IPS-20b (cell line): ENCODE measurements at regions not wholly inside any gene's neighbourhood (a gene's known extent, or its start where the extent isn't known, plus 50 kb on each side); places are given as distances from the start of the nearest gene placed in this dataset.

Source experiments
- H3K27ac ChIP-seq: one replicate; pipeline ENCODE4 v1.5.1; 2013; ENCODE audit warnings: low read length
- H3K27me3 ChIP-seq: 2 replicates; pipeline ENCODE4 v1.6.1; 2013; ENCODE audit warnings: mild to moderate bottlenecking, low read length, inconsistent platforms; ENCODE audit not compliant: insufficient read depth
- H3K36me3 ChIP-seq: 2 replicates; pipeline ENCODE4 v1.6.1; 2013; ENCODE audit warnings: low read depth, mild to moderate bottlenecking, inconsistent platforms, low read length, moderate library complexity; ENCODE audit not compliant: insufficient read depth
- H3K4me1 ChIP-seq: 2 replicates; pipeline ENCODE4 v1.6.1; 2013; ENCODE audit warnings: mild to moderate bottlenecking, control low read depth, inconsistent platforms, low read length, moderate library complexity; ENCODE audit not compliant: insufficient read depth
- H3K4me3 ChIP-seq: 2 replicates; pipeline ENCODE4 v1.5.1; 2013; ENCODE audit warnings: mild to moderate bottlenecking, low read length, inconsistent platforms
- H3K9ac ChIP-seq: 2 replicates; pipeline ENCODE4 v1.6.1; 2013; ENCODE audit warnings: low read depth, mild to moderate bottlenecking, inconsistent platforms, low read length, moderate library complexity
- H3K9me3 ChIP-seq: 2 replicates; pipeline ENCODE4 v1.6.1; 2013; ENCODE audit warnings: mild to moderate bottlenecking, low read depth, low read length, inconsistent platforms; ENCODE audit not compliant: insufficient read depth

DNA sequence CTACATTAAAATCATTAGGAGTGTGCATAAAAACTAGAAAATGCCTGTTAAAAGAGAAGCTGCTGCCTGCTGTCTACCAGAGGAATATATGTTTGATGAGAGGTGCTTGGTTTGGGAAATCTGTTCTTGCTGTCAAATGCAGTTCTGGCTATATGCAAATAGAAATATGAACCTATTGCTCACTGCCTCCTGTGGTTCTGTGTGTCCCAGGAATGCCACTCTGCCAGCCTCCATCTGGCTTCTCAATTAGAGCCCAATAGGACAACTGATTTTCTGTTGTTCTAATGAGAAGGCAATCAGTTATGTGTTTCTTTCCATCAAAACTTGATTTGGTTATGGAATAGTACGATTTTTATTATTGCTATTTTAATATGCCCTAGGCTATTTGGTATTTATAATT is 759.7 kb downstream of the HDGFL1 start:
- H3K9ac ChIP-seq = no peak overlapping the region
- H3K27me3 ChIP-seq = no peaks in the 10 kb centered on the region
- H3K36me3 ChIP-seq = no peaks in the 10 kb centered on the region
- H3K27ac ChIP-seq = no peak overlapping the region
- H3K4me3 ChIP-seq = no peak overlapping the region
- no peaks in the 10 kb centered on the region for H3K4me1 ChIP-seq
- H3K9me3 ChIP-seq = no peaks in the 10 kb centered on the region

DNA sequence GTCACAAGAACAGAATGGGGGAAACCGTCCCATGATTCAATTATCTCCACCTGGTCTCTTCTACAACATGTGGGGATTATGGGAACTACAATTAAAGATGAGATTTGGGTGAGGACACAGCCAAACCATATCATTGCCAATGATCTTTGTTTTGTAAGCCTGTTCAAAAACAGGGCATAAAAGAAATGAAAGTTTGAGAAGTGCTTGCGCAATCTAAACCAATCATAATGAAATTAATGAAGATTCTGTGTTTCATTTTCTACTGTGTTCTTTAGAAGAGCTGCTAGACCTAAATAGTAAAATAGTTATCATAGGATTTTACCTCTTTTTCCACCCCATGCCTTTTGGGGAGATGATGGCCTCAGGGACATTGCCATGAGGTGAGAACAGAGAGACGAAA is 761.3 kb downstream of the HDGFL1 start:
- Histone ChIP-seq H3K9ac (no peak overlapping the region), H3K27me3 (no peaks in the 10 kb centered on the region), H3K4me3 (no peak overlapping the region), H3K36me3 (no peaks in the 10 kb centered on the region), H3K9me3 (no peaks in the 10 kb centered on the region), H3K4me1 (no peaks in the 10 kb centered on the region), H3K27ac (no peak overlapping the region)

DNA sequence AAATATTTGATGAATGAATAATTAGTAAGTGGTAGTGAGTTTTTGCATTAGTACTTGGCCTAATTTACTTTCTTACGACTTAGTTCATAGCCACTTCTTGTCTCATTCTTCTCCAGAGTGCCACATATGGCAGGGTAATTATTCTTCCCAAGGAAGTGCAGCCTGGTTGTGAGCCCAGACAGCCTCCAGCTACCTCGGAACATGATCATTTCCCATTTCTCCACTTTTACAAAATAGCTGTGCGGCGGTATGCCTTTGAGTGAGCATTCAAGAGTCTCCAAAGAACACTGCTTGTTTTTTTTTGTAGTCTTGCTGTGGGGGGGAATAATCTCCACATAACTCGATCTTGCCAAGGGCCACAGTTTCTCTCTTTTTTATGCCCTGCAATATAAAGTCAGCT is 765.0 kb downstream of the HDGFL1 start:
- H3K27me3 ChIP-seq = no peaks in the 10 kb centered on the region
- no peak overlapping the region for H3K4me3 ChIP-seq
- H3K9ac ChIP-seq = no peak overlapping the region
- no peaks in the 10 kb centered on the region for H3K9me3 ChIP-seq
- no peaks in the 10 kb centered on the region for H3K4me1 ChIP-seq
- no peaks in the 10 kb centered on the region for H3K36me3 ChIP-seq
- no peak overlapping the region for H3K27ac ChIP-seq

DNA sequence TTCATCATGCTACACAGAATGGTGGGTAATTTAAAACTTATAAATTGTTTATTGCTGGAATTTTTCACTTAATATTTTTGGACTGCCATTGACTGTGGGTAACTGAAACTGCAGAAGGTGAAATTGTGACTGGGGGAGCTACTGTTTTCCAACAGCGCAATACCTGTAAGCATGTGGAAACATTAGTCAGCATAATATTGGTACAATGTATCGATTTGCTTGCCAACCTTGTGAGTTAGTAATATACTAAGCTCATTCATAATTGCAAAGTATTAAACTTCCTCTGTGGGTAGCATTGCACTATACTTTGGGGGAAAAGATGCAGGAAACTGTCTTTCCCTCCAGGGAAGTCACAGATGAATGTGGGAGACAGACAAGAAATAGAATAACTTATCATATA is 766.5 kb downstream of the HDGFL1 start:
- Histone ChIP-seq H3K27me3 (no peaks in the 10 kb centered on the region), H3K9me3 (no peaks in the 10 kb centered on the region), H3K4me3 (no peak overlapping the region), H3K27ac (no peak overlapping the region), H3K4me1 (no peaks in the 10 kb centered on the region), H3K36me3 (no peaks in the 10 kb centered on the region), H3K9ac (no peak overlapping the region)

DNA sequence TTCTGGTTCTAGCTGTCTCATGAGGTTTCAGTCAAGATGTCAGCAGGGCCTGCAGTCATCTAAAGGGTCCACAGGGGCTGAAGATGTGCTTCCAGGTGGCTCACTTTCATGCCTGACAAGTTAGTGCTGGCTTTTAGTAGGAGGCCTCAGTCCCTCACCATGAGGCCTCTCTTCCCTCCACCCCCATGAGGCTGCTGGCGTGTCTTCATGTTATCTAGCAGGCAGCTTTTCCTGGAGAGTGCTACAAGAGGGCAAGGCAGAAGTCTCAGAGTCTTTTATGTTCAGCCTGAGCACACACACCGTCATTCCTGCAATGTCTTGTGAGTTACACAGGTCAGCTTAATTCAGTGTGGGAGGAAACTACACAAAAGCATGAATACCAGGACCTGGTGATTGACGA is 769.9 kb downstream of the HDGFL1 start:
- no peaks in the 10 kb centered on the region for H3K27me3 ChIP-seq
- H3K27ac ChIP-seq = no peak overlapping the region
- no peak overlapping the region for H3K4me3 ChIP-seq
- no peaks in the 10 kb centered on the region for H3K36me3 ChIP-seq
- H3K4me1 ChIP-seq = no peaks in the 10 kb centered on the region
- no peaks in the 10 kb centered on the region for H3K9me3 ChIP-seq
- H3K9ac ChIP-seq = no peak overlapping the region

DNA sequence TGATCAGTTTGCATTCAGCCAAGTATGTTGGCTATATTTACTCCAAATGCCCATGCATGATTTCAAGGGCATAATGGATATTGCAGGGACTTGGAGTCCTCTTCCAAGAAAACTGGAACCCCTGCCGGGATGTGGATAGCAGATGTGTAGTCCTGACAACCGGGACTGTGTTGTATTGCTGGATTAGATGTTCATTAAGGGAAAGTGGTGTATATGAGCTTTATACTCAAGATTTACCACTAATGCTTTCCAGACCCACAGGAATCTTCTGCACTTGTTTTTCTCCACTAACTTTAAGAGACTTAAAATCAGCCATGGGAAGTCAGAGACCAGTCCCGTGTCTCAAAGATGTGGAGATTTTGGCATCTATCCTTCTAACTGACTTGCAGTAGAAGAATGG is 770.9 kb downstream of the HDGFL1 start:
- H3K9me3 ChIP-seq = no peaks in the 10 kb centered on the region
- H3K4me3 ChIP-seq = no peak overlapping the region
- no peaks in the 10 kb centered on the region for H3K27me3 ChIP-seq
- H3K36me3 ChIP-seq = no peaks in the 10 kb centered on the region
- no peak overlapping the region for H3K9ac ChIP-seq
- no peaks in the 10 kb centered on the region for H3K4me1 ChIP-seq
- H3K27ac ChIP-seq = no peak overlapping the region

DNA sequence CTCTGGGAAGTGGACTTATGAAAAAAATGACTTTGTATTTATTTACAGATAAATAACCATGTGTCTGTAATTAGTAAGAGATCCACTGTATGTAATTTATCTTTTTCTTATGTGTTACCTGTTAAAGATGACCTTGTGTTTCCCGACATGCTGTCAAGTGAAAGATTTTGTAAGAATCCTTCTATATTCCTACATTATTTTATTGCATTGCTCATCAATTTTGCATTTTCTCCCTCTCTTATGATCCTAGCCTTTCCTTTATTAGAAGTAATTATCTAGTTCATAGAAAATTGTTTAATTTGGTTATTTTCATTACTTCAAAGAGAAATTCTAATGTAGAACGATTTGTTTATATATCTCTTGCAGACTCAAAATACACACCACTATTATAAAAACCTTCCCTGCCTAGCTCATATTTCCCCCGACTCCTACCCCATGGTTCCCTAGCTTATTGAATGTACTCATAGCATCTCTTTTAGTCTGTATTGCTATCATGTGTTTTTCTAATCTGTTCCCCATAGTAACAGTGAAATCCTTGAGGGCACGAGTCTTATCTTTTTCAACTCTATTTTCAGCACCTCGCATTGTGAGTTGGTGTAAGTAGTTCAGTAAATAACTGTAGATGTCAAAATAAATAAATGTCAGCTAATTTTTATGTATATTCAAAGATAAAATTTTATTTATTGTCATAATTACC is 774.4 kb downstream of the HDGFL1 start:
- H3K9ac ChIP-seq = no peak overlapping the region
- no peaks in the 10 kb centered on the region for H3K9me3 ChIP-seq
- no peaks in the 10 kb centered on the region for H3K27me3 ChIP-seq
- no peak overlapping the region for H3K4me3 ChIP-seq
- no peaks in the 10 kb centered on the region for H3K4me1 ChIP-seq
- H3K27ac ChIP-seq = no peak overlapping the region
- H3K36me3 ChIP-seq = no peaks in the 10 kb centered on the region

DNA sequence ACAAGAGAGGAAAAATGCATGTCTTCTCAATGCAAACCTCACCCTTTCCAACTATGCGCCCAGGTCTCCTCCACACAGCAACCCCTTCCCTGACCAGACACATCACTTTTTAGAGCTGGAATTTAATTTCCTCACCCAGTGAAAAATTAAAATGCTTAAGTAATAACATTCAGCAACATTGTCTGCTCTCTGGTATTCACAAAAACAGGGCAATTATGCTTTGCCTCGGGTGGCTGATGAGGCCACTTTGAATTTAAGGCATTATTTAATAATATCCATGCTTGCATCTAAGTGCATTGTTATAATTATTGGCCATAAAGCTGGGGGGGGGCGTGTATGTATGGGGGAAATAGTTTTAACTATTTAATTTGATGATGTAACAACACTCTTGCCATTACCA is 777.8 kb upstream of the NRSN1 start:
- Histone ChIP-seq H3K27me3 (no peaks in the 10 kb centered on the region), H3K9me3 (no peaks in the 10 kb centered on the region), H3K4me1 (no peaks in the 10 kb centered on the region), H3K36me3 (no peaks in the 10 kb centered on the region), H3K27ac (no peak overlapping the region), H3K4me3 (no peak overlapping the region), H3K9ac (no peak overlapping the region)

DNA sequence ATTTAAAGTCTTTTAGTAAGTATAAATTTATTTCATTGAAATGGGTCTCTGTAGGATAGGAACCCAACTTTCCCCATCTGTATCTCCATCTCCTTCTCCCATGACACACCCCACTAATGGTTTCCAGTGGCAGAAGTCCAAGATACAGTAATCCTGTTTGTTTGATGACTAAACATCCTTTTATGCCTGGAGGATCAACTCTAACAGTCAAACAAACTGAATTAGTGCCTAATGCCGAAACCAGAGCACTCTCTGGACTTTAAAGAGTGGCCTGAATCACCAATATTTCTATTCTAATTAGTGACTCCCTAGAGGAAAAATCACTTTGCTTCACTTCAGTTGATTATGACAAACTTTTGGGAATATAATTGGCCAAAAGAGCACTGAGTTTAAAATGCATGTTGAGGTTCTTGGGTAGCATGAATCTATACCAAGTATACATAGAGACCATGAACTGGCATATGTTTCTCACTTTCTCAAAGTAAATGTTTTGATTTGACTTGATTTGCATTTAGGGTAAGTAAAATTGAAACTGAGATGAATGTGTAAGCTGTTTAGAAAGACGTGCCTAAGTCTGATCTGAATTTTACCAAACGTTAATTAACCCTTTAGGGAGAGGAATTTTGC is 776.4 kb upstream of the NRSN1 start:
- no peak overlapping the region for H3K9ac ChIP-seq
- H3K27me3 ChIP-seq = no peaks in the 10 kb centered on the region
- H3K27ac ChIP-seq = no peak overlapping the region
- no peak overlapping the region for H3K4me3 ChIP-seq
- no peaks in the 10 kb centered on the region for H3K36me3 ChIP-seq
- no peaks in the 10 kb centered on the region for H3K9me3 ChIP-seq
- no peaks in the 10 kb centered on the region for H3K4me1 ChIP-seq

DNA sequence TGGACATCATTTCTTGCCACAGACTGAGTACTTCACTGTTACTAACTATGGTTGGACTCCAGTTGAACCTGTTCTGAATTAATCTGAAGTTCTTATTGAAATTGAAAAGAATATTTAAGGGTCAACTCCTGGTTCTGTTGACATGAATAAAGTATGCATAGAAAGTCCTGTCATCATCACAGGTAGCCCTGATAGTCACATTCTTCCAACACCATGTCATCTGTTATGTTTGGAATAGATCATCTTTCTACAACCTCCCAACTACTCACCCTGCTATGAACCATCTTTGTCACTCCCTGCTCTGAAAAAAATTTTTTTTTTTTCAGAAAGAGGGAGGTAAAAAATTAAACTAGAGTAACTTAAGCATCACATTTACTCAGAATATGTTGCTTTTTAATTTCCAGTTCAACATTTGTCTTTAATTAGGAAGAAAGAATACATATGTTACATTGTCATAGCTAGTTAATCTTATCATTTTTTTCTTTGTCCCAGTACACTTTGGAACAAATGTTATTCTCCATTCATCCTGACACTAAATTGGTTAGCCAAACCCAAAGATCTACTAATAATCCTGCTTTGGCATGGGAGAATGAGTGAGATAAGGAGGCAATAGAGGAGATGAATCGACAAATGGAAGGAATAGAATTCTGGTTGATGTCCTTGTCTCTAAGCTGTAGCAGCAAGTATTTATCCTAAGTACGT is 775.1 kb upstream of the NRSN1 start:
- H3K27ac ChIP-seq = no peak overlapping the region
- H3K4me3 ChIP-seq = no peak overlapping the region
- H3K36me3 ChIP-seq = no peaks in the 10 kb centered on the region

DNA sequence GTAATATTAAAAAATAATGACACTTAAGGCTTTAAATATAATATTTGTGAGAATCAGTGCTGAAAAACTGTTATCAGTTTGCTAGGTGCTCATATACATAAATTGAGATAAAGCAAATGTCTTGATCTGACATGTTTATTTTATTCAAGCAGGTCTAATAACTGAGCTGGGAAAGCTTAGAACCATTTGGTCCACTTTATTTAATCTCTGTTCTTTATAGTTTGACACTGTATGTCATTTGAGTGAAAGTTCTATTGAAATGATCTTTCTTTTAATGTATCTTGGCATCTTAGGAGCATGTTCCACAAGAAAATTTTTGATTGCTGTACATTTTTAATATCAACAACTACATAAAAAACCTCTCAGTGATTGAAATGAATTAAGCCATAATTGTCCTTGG is 772.0 kb upstream of the NRSN1 start:
- H3K9ac ChIP-seq = no peak overlapping the region
- H3K27me3 ChIP-seq = no peaks in the 10 kb centered on the region
- H3K36me3 ChIP-seq = no peaks in the 10 kb centered on the region
- no peak overlapping the region for H3K4me3 ChIP-seq
- H3K9me3 ChIP-seq = no peaks in the 10 kb centered on the region
- H3K27ac ChIP-seq = no peak overlapping the region
- H3K4me1 ChIP-seq = no peaks in the 10 kb centered on the region

More for the DNA sequence above, 775.1 kb upstream of the NRSN1 start:
- no peak overlapping the region for H3K9ac ChIP-seq
- H3K9me3 ChIP-seq = no peaks in the 10 kb centered on the region
- H3K4me1 ChIP-seq = no peaks in the 10 kb centered on the region
- H3K27me3 ChIP-seq = no peaks in the 10 kb centered on the region

DNA sequence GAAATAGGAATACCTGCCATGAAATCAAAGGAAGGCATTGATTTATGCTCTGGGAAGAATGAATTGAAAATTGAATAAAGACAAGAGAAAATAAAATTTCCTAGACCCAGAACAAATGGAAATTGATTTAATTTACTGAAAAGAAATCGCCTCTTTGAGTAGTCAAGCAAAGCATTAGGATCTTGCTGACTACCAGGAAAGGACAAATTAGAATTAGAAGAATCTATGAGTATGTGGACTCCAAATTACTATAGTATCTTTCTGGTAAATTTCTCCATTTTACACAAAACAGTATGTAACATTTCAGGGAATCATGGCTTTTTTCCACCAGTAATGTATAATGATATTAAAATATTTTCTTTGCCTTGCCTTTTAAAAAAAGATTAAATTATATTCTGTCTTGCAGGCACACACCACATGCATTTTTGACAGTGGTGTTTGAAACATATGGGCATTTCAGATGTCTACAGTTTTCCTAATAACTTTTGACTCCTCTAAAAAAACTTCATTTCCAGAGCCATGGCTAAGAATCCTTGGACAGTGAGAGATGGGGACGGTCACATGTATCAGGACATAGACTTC is 768.7 kb upstream of the NRSN1 start:
- H3K9me3 ChIP-seq = no peaks in the 10 kb centered on the region
- H3K36me3 ChIP-seq = no peaks in the 10 kb centered on the region
- no peak overlapping the region for H3K27ac ChIP-seq
- no peaks in the 10 kb centered on the region for H3K4me1 ChIP-seq
- H3K4me3 ChIP-seq = no peak overlapping the region
- no peak overlapping the region for H3K9ac ChIP-seq
- H3K27me3 ChIP-seq = no peaks in the 10 kb centered on the region
